Peyer's patch (tissue), 4 donors: ENCODE measurements at regions not wholly inside any gene's neighbourhood (a gene's known extent, or its start where the extent isn't known, plus 50 kb on each side); places are given as distances from the start of the nearest gene placed in this dataset.

Experiments
- DNase-seq, 3 donors: peaks; one replicate each; pipeline ENCODE4 v3.0.0-alpha.2; 2017 to 2019
- H3K27ac ChIP-seq, 4 donors: fragments of 200-600 bp; sonication (generic); one replicate each; pipeline ENCODE4 v1.5.1; 2016 to 2019
- H3K27me3 ChIP-seq, 2 donors: fragments of 200-600 bp; sonication (generic); one replicate each; pipeline ENCODE4 v1.5.1; 2019
- H3K36me3 ChIP-seq, 3 donors: fragments of 200-600 bp; sonication (generic); one replicate each; pipeline ENCODE4 v1.5.1; 2016 to 2019
- H3K4me1 ChIP-seq, 4 donors: fragments of 200-600 bp; sonication (generic); one replicate each; pipeline ENCODE4 v1.5.1; 2016 to 2019
- H3K4me3 ChIP-seq, 4 donors: fragments of 200-600 bp; sonication (generic); 1 replicate in 3 of 4; 2 replicates in 1 of 4; pipeline ENCODE4 v1.5.1; 2016 to 2019; ENCODE audit warnings: mild to moderate bottlenecking in 1 of 4
- H3K9me3 ChIP-seq, 4 donors: fragments of 200-600 bp; sonication (generic); one replicate each; pipeline ENCODE4 v1.5.1; 2016 to 2019; ENCODE audit warnings: mild to moderate bottlenecking in 1 of 4
- POLR2A ChIP-seq, 2 donors: fragments of 450-650 bp; IDR thresholded peaks; one replicate each; pipeline ENCODE4 v1.5.1; 2017; ENCODE audit warnings: antibody characterized with exemption in 2 of 2, mild to moderate bottlenecking in 2 of 2, moderate library complexity in 2 of 2
- TF ChIP-seq, protein P1 (sequence below), 6 experiments: fragments of 450-650 bp in 4 of 6; fragments of 200-600 bp in 2 of 6; sonication (generic) in 1 of 6; IDR thresholded peaks; one replicate each; pipeline ENCODE4 v1.5.1; 2017 to 2019; ENCODE audit warnings: antibody characterized with exemption in 6 of 6, mild to moderate bottlenecking in 3 of 6, moderate library complexity in 1 of 6

DNA sequence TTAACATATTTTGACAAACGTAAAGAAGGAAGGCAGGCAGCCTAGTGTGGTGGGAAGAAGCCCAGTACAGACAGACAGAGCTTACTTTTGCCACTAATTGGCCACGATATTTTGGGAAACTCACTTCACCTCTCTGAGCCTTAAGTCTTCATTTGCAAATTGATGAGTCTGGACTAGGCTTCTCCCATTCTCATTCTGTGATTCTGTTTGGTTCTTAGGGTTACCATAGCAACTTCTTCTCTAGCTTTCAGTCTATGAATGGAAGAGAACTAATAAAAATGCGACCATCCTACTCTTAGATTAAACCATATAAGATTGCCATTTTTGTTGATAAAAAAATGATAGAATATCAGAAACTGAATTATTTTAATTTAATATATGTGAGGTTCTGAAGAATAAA lies 210.5 kb downstream of the SNAPC1 start:
- Histone ChIP-seq H3K27ac (no peak overlapping the region), H3K4me1 (no peaks in the 10 kb centered on the region), H3K4me3 (no peak overlapping the region), H3K36me3 (no peaks in the 10 kb centered on the region), H3K9me3 (peaks cover 0 to 8% (median 2%) of the 10 kb centered on the region in 4 donors), H3K27me3 (no peaks in the 10 kb centered on the region)
- TF ChIP-seq, protein P1, sequence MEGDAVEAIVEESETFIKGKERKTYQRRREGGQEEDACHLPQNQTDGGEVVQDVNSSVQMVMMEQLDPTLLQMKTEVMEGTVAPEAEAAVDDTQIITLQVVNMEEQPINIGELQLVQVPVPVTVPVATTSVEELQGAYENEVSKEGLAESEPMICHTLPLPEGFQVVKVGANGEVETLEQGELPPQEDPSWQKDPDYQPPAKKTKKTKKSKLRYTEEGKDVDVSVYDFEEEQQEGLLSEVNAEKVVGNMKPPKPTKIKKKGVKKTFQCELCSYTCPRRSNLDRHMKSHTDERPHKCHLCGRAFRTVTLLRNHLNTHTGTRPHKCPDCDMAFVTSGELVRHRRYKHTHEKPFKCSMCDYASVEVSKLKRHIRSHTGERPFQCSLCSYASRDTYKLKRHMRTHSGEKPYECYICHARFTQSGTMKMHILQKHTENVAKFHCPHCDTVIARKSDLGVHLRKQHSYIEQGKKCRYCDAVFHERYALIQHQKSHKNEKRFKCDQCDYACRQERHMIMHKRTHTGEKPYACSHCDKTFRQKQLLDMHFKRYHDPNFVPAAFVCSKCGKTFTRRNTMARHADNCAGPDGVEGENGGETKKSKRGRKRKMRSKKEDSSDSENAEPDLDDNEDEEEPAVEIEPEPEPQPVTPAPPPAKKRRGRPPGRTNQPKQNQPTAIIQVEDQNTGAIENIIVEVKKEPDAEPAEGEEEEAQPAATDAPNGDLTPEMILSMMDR (IDR thresholded peaks at IDR 0.05), result no peak
- no peak for TF ChIP-seq POLR2A (IDR thresholded peaks at IDR 0.05)
- DNase-seq, result no peak

DNA sequence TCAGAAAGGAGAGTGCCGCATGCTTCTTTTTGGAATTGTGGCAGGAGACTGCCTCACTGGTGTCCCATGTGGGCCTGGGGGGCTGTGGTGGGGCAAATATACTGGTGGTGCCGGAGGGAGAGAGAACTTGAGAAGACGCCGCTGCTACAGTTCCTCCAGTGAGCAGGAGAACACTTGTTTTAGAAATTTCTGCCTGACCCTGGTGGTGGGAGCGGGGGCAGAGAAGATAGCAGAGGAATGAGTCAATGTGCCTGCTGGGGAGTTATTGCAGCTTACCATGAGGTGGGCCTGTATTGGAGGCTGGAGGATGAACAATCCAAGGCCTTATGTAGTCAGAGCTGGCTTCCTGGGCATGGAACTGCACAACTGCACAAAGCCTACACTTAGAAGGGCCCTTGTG lies 211.8 kb downstream of the SNAPC1 start:
- H3K4me1 ChIP-seq, result no peaks in the 10 kb centered on the region
- peaks cover 0 to 8% (median 2%) of the 10 kb centered on the region in 4 donors for H3K9me3 ChIP-seq
- H3K27me3 ChIP-seq, result no peaks in the 10 kb centered on the region
- TF ChIP-seq POLR2A (IDR thresholded peaks at IDR 0.05), result no peak
- TF ChIP-seq, protein P1 (IDR thresholded peaks at IDR 0.05), result no peak
- DNase-seq, result no peak
- H3K36me3 ChIP-seq, result no peaks in the 10 kb centered on the region
- no peak overlapping the region for H3K4me3 ChIP-seq
- H3K27ac ChIP-seq, result no peak overlapping the region

DNA sequence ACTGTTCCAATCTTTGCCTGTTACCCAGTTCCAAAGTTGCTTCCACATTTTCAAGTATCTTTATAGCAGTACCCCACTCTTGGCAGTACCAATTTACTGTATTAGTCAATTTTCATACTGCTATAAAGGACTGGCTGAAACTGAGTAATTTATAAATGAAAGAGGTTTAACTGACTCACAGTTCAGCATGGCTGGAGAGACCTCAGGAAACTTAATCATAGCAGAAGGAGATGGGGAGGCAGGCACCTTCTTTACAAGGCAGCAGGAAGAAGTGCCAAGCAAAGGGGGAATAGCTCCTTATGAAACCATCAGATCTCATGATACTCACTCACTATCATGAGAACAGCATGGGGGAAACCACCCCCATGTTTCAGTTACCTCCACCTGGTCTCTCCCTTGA lies 215.0 kb downstream of the SNAPC1 start:
- Histone ChIP-seq H3K27me3 (no peaks in the 10 kb centered on the region), H3K27ac (no peak overlapping the region), H3K36me3 (no peaks in the 10 kb centered on the region), H3K4me1 (no peaks in the 10 kb centered on the region), H3K4me3 (no peak overlapping the region), H3K9me3 (peaks cover 0 to 8% (median 2%) of the 10 kb centered on the region in 4 donors)
- no peak for DNase-seq
- TF ChIP-seq POLR2A (IDR thresholded peaks at IDR 0.05), result no peak
- TF ChIP-seq, protein P1 (IDR thresholded peaks at IDR 0.05), result no peak

DNA sequence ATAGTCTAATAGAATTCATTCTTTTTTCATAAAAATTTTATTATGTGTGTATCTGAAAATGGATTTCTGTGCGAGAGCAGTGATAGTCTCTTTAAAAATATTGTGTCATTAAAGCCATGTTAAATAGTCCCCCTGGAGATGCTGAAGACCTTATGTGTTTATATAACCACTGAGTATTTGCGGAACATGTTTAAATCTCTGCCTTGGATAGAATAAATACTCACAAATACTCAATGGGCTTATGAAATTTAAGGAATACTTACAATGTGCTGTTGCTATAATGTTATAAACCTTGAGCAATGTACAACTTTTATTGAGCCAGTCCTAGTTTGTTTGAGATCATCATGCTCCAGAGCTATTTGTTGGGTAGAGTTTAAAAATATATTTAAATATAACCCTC lies 226.0 kb downstream of the SNAPC1 start:
- TF ChIP-seq POLR2A (IDR thresholded peaks at IDR 0.05), result no peak
- TF ChIP-seq, protein P1 (IDR thresholded peaks at IDR 0.05), result no peak

DNA sequence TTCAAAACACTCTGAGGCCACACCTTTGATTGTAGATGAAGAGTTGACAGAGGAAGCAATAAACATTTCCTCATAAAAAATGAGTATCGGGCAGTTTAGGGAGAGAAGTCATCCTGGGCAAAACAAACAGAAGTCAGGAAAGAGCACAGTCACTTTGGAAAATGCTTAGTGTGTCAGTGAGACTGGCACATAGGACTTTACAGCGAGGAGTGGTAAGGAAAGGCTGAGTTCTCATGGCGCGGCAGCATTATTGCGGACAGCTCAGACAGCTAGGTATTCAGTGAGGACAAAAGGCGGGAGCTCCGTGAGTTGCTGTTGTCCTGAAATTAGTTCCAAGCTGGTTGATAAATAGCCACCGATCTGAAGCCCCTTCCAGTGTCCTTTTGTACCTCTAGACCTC lies 229.9 kb downstream of the SNAPC1 start:
- TF ChIP-seq, protein P1 (IDR thresholded peaks at IDR 0.05), result no peak
- no peaks in the 10 kb centered on the region for H3K4me1 ChIP-seq
- H3K27me3 ChIP-seq, result no peaks in the 10 kb centered on the region
- no peak overlapping the region for H3K4me3 ChIP-seq
- no peaks in the 10 kb centered on the region for H3K36me3 ChIP-seq
- no peaks in the 10 kb centered on the region for H3K9me3 ChIP-seq
- no peak overlapping the region for H3K27ac ChIP-seq
- DNase-seq, result no peak

More for the DNA sequence above, 226.0 kb downstream of the SNAPC1 start:
- Histone ChIP-seq H3K9me3 (no peaks in the 10 kb centered on the region), H3K4me3 (no peak overlapping the region), H3K27ac (no peak overlapping the region), H3K36me3 (no peaks in the 10 kb centered on the region), H3K4me1 (no peaks in the 10 kb centered on the region), H3K27me3 (no peaks in the 10 kb centered on the region)
- DNase-seq, result no peak

DNA sequence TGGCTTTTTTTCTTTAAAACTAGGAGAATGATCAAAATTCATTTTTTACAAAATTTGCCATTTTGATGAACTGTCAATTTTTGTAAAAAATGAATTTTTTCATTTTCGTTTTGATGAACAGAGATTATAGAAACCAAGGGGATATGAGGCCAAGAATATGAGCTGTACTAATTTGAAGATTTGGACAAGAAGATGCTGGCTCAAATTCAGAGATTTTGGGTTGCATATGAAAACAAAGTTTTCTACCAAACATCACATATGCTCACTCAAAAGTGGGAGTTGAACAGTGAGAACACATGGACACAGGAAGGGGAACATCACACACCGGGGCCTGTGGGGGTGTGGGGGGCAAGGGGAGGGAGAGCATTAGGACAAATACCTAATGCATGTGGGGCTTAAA lies 230.7 kb downstream of the SNAPC1 start:
- Histone ChIP-seq H3K36me3 (no peaks in the 10 kb centered on the region), H3K4me1 (no peaks in the 10 kb centered on the region), H3K27ac (no peak overlapping the region), H3K4me3 (no peak overlapping the region), H3K27me3 (no peaks in the 10 kb centered on the region), H3K9me3 (no peaks in the 10 kb centered on the region)
- DNase-seq, result no peak
- TF ChIP-seq POLR2A (IDR thresholded peaks at IDR 0.05), result no peak
- TF ChIP-seq, protein P1 (IDR thresholded peaks at IDR 0.05), result no peak
